WERI-Rb-1 (cell line): ENCODE measurements at regions not wholly inside any gene's neighbourhood (a gene's known extent, or its start where the extent isn't known, plus 50 kb on each side); places are given as distances from the start of the nearest gene placed in this dataset.

ENCODE experiments used
- DNase-seq: peaks from one replicate; pipeline ENCODE4 v3.0.0-alpha.2; 2020
- H3K27ac ChIP-seq: fragments of 250-450 bp; sonication (Bioruptor Pico); 2 replicates; pipeline ENCODE4 v1.5.1; 2020; ENCODE audit warnings: mild to moderate bottlenecking, moderate library complexity
- H3K27me3 ChIP-seq: fragments of 250-450 bp; sonication (Bioruptor Pico); 2 replicates; pipeline ENCODE4 v1.5.1; 2021; ENCODE audit warnings: mild to moderate bottlenecking, low read depth, moderate library complexity; ENCODE audit not compliant: insufficient read depth, severe bottlenecking
- H3K36me3 ChIP-seq: fragments of 250-450 bp; sonication (Bioruptor Pico); 2 replicates; pipeline ENCODE4 v1.5.1; 2020; ENCODE audit warnings: mild to moderate bottlenecking, moderate library complexity
- H3K4me3 ChIP-seq: 2 replicates; pipeline ENCODE4 v1.5.1; 2011; ENCODE audit warnings: low read depth, mild to moderate bottlenecking, control low read depth, low read length
- H3K9me3 ChIP-seq: fragments of 250-450 bp; sonication (Bioruptor Pico); 2 replicates; pipeline ENCODE4 v1.5.1; 2021; ENCODE audit warnings: mild to moderate bottlenecking, moderate library complexity; ENCODE audit not compliant: severe bottlenecking
- CTCF ChIP-seq: IDR thresholded peaks from 2 replicates; pipeline ENCODE4 v1.5.1; 2011; ENCODE audit warnings: low read depth, mild to moderate bottlenecking, control low read depth, inconsistent platforms, low read length

DNA sequence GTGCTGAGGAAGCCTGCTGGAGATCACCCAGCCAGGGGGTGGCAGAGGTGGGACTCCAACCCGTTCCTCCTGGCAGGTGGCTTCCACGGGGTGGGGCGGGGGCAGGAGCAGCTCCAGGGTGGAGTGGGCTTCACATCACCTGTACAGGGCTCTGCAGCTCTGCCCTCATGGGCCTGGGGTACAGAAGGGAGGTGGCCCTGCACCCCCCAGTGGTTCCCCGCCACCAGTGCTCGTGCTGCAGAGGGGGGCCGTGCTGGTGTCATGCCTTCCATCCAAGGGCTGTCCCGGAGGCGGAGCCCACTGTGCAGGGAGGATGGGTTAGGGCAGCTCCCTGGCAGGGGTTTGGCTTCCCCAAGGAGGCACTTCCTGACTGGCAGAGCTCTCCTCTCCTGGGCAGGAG is 76.4 kb upstream of the SHISAL1 start:
- DNase-seq, result no peak
- Histone ChIP-seq H3K36me3 (no peaks in the 10 kb centered on the region), H3K27me3 (no peaks in the 10 kb centered on the region), H3K9me3 (no peaks in the 10 kb centered on the region), H3K4me3 (no peak overlapping the region), H3K27ac (no peak overlapping the region)
- no peak for TF ChIP-seq CTCF

- Histone ChIP-seq H3K9me3 (no peaks in the 10 kb centered on the region), H3K4me3 (no peak overlapping the region), H3K36me3 (no peaks in the 10 kb centered on the region), H3K27ac (no peak overlapping the region), H3K27me3 (no peaks in the 10 kb centered on the region)
- TF ChIP-seq CTCF, result no peak
- no peak for DNase-seq
Observed at GRCh38 chr22:44387486-44387885, 74.7 kb upstream of the SHISAL1 start.

DNA sequence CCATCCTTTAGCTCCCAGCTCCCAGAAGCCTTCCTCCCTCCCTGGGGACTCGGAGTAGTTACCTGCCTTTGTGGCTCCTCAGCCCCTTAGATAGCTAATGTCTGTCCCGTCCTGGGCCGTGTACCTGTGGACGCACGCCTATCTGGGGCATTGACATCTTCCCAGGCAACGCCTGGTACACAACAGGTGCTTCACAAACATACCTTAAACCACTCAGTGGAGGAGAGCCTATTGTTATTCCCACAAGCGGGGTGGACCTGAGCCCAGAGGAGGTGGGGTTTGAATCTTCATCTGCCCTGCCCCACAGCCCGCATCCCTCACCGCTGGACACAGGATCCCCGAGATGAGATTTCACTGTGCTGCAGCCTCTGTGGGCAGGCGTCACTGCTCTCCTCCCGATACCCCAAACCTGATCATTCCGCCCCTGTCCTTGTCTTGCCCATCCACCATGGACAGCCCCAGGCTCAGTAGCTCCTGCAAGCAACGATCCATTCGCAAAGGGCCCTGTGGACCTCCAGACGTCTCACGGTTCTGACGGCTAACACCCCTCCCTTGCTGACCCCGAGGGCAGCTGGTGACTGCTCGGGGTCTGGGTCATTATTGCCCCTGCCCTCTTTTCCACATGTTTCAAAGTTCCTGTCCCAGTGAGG is 73.8 kb upstream of the SHISAL1 start:
- no peaks in the 10 kb centered on the region for H3K27me3 ChIP-seq
- no peak for TF ChIP-seq CTCF
- H3K9me3 ChIP-seq, result no peaks in the 10 kb centered on the region

GRCh38 chr22:44385781-44386180 is 73.0 kb upstream of the SHISAL1 start:
- Histone ChIP-seq H3K4me3 (no peak overlapping the region), H3K36me3 (no peaks in the 10 kb centered on the region), H3K9me3 (no peaks in the 10 kb centered on the region), H3K27me3 (no peaks in the 10 kb centered on the region), H3K27ac (no peak overlapping the region)
- TF ChIP-seq CTCF, result no peak
- DNase-seq, result no peak

More for the DNA sequence above, 73.8 kb upstream of the SHISAL1 start:
- DNase-seq, result no peak
- Histone ChIP-seq H3K36me3 (no peaks in the 10 kb centered on the region), H3K27ac (no peak overlapping the region), H3K4me3 (no peak overlapping the region)

GRCh38 chr22:44385296-44385610 is 72.5 kb upstream of the SHISAL1 start:
- Histone ChIP-seq H3K4me3 (no peak overlapping the region), H3K9me3 (no peaks in the 10 kb centered on the region), H3K27ac (no peak overlapping the region), H3K27me3 (no peaks in the 10 kb centered on the region), H3K36me3 (no peaks in the 10 kb centered on the region)
- no peak for DNase-seq
- TF ChIP-seq CTCF, result no peak
